Dermis blood vessel endothelial cell (primary cell): ENCODE measurements at regions not wholly inside any gene's neighbourhood (a gene's known extent, or its start where the extent isn't known, plus 50 kb on each side); places are given as distances from the start of the nearest gene placed in this dataset.

Experiments used
- DNase-seq: peaks from one replicate; pipeline ENCODE4 v3.0.0; 2010

GRCh38 chr1:42033629-42034028, 114.9 kb upstream of the HIVEP3 start:
- no peak for DNase-seq

DNA sequence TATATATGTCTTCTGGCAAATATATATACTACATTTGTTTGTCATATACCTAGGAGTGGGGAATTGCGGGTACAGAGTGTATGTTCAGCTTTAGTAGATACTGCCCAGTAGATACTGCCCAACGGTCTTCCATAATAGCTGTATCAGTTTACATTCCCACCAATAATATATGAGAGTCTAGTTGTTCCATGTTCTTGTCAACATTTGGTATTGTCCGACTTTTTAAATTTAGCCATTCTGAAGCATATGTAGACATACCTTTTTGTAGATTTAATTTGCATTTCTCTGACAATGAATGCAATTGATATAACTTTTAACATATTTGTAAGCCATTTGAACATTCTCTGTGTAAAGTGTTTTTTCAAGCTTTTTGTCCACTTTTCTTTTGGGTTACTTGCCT, 99.0 kb upstream of the HIVEP3 start:
- no peak for DNase-seq

GRCh38 chr1:42017259-42017658, 98.5 kb upstream of the HIVEP3 start:
- DNase-seq: no peak

DNA sequence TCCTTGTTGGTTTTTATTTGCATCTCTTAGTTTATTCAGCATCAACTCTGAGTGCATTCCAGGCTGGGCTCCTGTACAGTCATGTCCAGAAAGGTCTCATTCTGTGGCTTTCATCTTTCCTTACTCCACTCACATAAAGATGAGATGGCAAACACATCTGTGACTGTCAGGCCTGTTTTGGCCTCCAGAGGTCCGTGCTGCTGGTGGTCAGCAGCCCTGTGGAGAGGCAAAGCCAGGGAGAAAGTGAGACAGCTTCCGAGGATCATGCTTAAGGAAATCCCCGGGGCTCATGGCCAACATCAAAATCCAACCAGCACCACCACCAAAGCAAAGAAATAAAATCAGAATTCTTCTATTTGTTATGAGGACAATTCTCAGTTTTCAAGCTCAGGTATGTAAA, 96.1 kb upstream of the HIVEP3 start:
- no peak for DNase-seq

GRCh38 chr1:42013881-42014470, 95.3 kb upstream of the HIVEP3 start:
- DNase-seq: peak; percentile 8

- no peak for DNase-seq
Observed at GRCh38 chr1:42012852-42013251, 94.1 kb upstream of the HIVEP3 start.

DNA sequence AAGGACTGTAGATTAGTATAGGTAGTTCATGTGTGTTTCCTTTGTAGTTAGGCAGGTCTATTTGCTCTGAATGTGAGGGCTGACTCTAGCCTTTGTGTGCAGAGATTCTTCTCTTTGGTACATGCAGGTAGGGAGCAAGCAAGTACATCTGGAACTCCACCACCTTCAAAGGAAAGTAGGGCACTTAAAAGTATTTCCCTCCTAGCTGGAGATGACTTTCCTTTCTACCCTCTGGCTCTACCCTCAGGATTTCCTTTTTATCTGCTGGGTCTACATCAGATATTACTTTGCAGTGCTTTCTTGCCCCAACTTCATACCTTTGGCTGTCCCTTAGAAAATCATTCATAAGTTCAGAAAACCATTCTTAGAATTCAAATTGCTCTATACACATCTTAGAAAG, 91.7 kb upstream of the HIVEP3 start:
- no peak for DNase-seq

GRCh38 chr1:42008264-42008663, 89.5 kb upstream of the HIVEP3 start:
- DNase-seq: no peak

GRCh38 chr1:42006836-42007235, 88.1 kb upstream of the HIVEP3 start:
- DNase-seq: no peak

GRCh38 chr1:42006093-42006492, 87.4 kb upstream of the HIVEP3 start:
- DNase-seq: no peak

DNA sequence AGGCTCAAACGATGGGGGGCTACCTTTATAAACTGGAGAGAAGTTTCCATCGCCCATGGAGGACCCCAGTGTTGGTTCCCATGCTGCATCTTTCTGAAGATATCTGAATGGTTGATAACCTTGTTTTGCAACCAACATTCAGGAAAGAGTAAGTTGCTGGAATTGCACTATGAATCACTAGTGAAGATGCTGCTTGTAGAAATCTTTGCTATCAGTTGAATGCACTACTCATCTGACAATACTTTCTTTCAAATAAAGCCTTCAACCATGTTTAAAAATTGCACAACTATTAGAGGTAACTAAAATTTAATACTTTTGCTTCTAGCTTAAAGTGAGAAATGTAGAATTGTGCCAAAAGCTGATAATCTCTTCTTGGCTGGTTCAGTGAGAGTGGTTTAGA, 86.8 kb upstream of the HIVEP3 start:
- no peak for DNase-seq

DNA sequence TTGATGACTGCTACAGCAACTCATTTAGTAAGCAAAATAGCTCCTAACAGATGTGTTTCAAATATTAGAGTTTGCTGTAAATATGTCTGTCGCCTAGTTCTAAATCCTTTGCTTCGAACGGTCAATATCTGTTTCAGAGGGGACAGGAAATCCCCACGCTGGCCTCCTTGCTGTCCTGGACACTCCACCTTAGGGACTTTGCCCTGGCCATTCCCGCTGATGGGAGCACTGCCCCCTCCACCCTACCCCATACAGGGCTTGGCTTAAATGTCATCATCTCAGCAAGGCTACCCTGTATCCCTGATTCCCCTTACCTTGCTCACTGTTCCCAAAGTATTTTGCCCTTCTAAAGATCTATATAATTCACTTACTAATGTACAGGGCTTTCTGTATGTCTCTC, 86.1 kb upstream of the HIVEP3 start:
- DNase-seq: no peak

- no peak for DNase-seq
Observed at GRCh38 chr1:42004322-42004721, 85.6 kb upstream of the HIVEP3 start.

GRCh38 chr1:42003433-42003832, 84.7 kb upstream of the HIVEP3 start:
- DNase-seq: no peak

- DNase-seq: no peak
Observed at GRCh38 chr1:42002220-42002619, 83.5 kb upstream of the HIVEP3 start.

GRCh38 chr1:42000766-42001165, 82.0 kb upstream of the HIVEP3 start:
- DNase-seq: no peak

- no peak for DNase-seq
Observed at GRCh38 chr1:41999884-42000283, 81.2 kb upstream of the HIVEP3 start.

DNA sequence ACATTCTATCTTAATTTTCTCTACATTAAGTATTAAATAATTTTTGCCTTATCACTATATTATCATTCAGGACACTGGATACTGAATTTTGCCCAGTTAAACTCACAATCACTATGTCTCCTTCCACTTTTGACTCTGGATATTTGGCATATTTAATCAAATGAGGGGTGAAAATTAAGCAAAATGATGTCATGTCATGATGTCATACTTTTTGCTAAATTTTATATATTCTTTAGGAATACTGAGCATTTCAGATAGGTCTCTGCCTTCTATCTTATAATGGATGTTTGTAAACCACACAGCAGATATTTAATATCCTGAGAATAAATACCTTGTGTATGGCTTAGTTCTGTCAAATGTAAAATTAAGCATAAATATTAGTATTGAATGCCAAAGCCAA, 79.5 kb upstream of the HIVEP3 start:
- DNase-seq: no peak

DNA sequence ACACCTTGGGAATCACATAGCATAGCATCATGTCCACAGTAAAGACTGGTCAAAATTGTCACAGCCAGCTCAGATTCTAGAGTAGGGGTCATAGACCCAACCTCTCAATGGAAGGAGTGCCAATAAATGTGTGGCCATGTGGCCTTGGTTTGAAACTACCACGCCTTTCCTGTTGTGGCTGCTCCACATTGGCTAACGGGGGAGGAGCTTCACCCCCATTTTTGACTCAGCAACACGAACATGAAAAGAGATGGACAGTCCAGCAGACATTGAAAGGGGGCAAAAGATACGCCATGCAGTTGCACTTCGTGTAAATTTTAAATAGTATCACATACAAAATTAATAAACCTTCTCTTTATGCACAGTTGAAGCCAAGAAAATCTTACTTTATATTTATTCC, 78.4 kb upstream of the HIVEP3 start:
- DNase-seq: no peak

DNA sequence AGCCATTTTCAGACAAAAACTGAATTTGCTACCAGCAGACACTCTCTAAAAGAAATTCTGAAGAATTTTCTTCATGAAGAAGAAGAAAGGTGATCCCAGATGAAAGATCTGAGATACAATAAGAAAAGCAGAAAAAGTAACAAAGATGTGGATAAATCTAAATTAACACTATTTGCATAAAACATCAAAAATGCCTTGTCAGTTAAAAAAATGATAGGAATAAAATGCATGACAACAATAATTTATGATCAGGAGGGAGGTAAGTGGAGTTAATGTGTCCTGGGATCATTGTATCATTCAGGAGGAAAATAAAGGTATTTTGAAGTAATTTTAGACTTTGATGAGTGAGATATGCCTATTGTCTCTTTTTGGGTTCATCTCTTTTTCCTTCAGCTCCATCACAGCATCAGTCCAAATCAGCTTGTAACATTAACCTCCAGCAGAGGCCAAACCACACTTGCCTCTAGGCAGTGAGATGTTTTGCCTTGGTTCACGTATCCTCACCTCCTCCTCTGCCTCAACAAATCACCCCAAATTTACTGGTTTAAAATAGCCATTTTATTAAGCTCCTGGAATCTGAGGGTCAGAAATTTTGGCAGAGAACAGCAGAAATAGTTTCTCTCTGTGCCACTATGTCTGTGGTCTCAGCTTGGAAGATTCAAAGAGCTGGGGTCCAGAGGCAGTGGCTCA, 76.9 kb upstream of the HIVEP3 start:
- no peak for DNase-seq

DNA sequence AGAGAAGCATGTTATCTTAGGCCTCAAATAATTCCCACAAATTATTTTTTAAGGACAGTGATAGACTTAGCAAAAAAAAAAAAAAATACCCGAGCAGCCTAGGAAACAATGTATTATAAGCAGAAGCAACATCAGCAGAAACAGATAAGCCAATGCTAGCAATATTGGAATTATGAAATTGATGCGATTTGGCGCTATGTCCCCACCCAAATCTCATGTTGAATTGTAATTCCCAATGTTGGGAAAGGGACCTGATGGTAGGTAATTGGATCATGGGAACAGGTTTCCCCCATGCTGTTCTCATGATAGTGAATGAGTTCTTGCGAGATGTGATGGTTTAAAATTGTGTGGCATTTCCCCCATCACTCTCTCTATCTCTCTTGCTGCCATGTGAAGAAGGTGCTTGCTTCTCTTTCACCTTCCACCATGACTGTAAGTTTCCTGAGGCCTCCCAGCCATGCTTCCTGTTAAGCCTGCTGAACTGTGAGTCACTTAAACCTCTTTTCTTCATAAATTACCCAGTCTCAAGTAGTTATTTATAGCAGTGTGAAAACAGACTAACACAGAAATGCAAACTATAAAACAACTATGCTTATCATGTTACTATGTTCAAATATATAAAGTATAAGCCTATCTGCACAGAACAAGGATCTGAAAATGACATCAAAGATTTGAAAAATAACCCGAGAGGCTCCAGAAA, 75.6 kb upstream of the HIVEP3 start:
- DNase-seq: no peak

- DNase-seq: no peak
Observed at GRCh38 chr1:41983451-41983850, 64.7 kb upstream of the HIVEP3 start.

DNA sequence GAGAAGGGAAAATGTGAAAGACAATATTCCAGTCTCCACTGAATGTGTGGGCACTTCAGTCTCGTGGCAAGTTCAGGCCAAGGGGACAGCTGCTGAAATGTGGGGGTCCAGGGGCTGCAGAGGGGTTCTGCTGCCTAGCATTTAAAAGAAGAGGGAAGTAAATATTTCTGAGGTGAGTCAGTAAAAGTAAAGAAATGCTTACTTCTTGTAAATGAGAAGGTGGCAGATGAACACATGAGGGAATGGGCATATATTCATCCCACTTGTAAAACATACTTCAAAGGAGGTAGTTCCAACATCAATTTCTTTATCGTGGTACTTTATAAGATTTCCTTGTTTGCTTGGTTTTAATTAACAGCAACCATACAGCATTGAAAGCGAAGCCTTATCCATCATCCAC, 63.1 kb upstream of the HIVEP3 start:
- DNase-seq: no peak
